ENCODE measurements at regions not wholly inside any gene's neighbourhood (a gene's known extent, or its start where the extent isn't known, plus 50 kb on each side); places are given as distances from the start of the nearest gene placed in this dataset.
"Not testable (repeated sequence)": the region's sequence is repeated elsewhere in the genome, so short reads cannot be mapped to it uniquely, and the experiment has no call there.

DNA sequence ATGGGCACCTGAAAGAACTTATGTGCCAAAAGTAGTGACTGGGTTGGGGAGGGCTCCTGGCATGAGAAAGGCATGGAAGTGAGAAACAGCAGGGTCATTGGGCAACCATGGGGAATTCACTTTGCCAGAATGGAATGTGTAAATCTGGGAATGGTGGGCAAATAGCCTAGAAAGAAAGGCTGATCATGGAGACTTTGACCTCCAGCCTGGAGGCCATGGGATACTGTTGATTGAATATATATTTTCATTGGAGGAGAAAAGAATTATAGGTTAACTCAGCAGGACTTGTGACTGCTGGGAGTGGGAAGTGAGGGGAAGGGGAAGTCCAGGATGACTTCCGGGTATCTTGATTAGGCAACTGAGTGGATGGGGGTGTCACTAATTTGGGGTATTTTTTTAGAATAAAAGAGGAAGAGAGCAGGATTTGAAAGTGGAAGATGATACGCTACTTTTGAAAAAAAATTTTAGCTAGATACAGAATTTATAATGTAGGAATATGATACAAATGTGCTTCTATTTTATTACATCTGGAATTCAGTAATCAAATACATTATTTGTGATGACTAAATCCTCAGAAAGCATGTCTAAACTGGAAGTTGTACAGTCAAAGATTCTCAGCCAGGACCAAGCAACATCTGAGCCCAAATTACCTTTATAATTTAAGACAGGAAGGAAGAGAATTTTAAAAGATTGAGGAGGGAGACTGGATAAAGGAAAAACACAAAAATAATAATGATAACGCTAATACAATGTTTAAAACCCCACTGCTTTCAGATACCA, 116.2 kb downstream of the GATA6 start:
- DNase-seq (ENCODE audit: low read depth in 2 of 2), result peak in 1 of 2 donors; percentile 73

DNA sequence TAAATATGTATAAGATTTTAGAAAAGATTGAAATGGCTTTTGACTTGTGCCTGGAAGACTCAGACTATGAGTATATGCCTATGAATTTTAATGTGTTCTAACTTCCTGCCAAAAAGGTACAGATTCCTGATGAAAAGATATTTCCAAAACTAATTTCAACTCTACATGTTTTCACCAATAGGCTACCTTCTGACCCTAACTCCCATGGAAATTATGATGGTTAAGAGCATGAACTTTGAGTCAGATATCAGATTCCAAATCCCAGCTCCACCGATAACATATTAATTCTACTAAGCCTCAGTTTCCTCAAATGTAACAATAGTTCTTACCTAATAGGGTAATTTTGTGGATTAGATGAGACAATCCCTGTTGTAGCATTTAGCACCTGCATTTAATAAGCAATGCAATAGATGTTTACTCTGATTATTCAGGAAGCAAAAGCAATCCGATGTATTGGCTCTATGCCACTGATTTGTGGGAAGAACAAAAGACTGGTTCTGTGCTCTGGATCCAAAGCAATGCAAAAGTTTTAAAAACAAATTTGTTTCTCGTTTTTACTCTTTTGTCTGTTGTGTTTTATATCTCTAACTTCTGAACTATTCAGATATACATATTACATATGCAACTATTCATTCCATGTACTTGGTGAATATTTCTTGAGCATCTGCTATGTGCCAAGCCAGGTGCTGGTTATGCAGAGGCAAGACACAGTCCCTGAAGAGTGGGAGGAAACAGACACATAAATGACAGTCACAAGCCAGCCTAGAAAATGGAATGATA, 115.4 kb downstream of the GATA6 start:
- peak; percentile 23 to 74 for DNase-seq (ENCODE audit: low read depth in 2 of 2)

DNA sequence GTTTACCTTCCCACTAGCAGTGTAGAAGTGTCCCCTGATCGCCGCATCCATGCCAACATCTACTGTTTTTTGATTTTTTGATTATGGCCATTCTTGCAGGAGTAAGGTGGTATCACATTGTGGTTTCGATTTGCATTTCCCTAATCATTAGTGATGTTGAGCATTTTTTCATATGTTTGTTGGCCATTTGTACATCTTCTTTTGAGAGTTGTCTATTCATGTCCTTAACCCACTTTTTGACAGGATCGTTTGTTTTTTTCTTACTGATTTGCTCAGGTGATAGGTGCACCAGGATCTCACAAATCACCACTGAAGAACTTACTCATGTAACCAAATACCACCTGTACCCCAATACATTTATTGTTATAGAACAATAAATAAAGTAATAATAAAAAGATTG, 114.5 kb downstream of the GATA6 start:
- not testable (repeated sequence) for DNase-seq (ENCODE audit: low read depth in 2 of 2)

DNA sequence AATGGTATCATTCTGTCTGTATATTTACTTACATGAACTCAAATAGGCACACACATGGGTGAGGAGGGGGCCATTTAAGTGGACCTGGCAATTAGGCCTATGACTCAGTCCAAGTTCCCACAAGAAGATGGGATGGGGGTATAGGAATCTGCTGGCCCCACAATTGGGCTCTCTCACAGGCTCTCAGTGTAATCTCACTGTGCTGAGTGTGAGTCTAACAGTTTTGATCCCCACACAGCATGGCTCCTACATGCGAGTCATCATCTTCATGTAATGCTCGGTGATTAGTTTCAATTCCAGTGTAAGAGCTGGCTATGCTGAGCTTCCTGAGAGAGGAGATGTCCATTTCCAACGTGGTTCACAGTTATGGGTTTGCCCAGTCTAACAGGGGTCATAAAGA, 114.0 kb downstream of the GATA6 start:
- DNase-seq (ENCODE audit: low read depth in 2 of 2), result peak in 1 of 2 donors; percentile 19

DNA sequence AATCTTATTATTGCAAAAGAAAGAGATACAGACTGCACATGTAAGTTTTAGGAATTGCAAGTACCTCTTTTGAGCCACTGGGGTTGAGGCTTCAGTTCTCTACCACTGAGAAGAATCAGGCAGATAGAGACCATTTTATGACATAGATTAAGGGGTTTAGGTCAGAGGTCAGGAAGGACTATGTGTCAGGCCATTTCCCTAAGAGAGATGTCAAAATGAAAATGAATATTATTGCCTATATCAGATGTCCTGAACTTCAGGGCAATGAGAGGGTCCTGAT, 113.7 kb downstream of the GATA6 start:
- DNase-seq (ENCODE audit: low read depth in 2 of 2), result peak in 1 of 2 donors; percentile 9

DNA sequence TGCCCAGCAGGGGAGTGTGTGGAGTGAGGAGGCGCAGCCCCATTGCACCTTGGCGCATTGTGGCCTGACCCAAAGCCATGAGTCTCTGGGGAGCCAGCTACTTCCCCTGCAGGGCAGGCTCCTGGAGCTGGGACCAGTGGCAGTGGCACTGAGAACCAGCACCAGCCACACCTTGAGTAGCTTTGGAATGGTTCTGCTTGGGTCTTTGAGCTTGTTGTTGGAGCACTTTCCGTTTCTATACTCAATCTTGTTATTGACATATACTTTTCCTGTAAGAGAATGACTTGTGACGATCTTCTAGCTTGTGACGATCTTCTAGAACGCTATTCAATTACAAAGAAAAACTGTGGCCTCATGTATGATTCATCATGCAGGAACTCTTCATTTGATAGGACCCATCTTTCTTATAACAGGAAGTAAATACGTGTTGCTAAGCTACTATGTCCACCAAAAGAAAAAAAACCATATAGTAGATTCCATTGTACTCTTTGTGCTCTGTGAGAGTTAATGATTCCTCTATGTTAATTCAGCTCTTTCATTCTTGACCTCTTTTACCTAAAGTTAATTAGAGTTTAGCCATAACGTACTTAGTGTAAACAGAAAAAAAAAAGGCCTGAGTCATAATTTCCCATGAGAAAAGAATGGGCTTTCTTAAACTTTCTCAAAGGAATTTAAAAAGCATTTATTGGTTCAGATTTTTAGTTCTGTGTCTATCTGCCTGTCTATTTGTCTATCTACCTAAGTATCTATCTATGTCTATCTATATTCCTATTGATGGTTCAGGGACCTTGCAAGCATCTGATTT, 113.1 kb downstream of the GATA6 start:
- peak; percentile 92 to 97 for DNase-seq (ENCODE audit: low read depth in 2 of 2)

DNA sequence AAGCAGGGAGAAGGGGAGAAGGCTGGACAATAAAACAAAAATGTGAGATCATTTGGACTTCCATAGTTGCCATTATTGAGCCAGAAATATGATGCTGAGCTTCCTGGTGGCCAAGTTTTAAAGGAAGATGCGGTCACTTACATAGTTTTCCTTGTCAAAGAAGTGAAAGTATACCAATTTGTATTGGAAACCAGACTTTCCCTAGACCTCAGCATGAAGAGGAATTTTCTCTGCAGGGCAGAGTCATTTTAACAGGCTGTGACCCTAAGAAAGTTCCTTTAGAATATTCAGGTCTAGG, 111.0 kb downstream of the GATA6 start:
- no peak for DNase-seq (ENCODE audit: low read depth in 2 of 2)

DNA sequence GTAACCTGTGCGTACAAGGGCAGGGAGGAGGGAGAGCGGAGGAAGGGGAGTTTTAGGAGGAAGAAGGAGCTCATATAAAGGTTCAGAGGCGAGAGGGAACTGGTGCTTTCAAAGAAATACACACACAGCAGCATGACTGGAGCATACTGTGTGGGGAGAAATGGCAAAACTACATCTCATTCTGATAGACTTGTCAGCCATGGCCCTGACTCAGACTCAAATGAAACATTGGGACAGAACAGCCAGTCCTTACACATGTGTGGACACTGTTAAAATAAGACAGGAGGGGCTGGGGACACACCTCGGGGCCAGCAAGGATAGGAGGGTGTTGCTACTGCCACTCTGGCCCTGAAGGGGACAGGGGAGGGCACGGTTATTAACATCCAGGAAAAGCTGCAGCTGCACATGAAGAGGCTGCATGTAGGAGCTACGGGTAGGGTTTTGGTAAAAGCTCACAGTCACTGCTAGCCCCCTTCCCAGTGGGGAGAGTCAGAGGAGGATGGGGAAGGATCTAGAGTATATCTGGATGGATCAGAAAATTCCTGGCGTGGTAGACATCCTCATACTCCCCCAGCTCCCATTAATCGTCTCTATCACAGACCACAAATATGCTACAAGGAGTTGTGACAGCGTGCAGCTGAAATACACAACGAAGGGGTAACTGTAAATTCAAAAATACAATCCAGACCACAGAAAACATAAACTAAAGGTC, 110.5 kb downstream of the GATA6 start:
- no peak for DNase-seq (ENCODE audit: low read depth in 2 of 2)

DNA sequence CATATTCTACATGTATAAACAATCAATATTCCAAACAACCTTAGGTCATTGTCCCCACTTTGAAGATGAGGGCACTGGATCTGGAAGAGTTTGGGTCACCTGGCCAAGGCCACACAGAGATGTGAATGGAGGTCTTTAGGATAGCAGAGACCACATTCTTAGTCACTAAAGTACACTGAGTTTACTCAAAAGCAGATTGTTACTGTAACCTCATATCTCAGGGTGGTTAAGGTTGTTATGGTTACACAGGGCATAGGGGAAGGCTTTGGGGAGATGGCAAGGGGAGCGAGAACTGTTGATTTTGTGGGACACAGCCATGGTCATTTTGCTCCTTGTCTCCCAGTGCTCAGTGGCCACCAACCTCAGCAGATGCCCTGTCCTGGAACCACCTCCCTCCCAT, 109.4 kb downstream of the GATA6 start:
- no peak for DNase-seq (ENCODE audit: low read depth in 2 of 2)

DNA sequence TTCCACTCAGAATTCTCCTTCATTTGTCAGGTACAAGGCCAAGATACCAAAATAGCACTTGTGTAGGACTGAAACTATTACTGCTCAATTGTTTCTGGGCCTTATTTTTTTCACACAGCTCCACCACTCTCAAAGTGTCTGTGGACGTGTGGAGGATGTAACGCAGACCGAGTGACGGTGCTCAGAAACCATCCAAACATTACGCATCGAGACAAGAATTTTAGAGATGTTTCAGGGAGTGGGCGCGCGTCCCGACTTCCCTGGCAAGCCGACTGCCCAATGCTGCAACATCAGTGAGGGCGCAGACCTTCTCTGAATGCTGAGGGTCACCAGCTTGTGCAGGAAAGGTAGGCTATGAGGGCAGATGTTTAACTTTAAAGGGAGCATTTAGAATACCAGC, 108.4 kb downstream of the GATA6 start:
- DNase-seq (ENCODE audit: low read depth in 2 of 2), result no peak

DNA sequence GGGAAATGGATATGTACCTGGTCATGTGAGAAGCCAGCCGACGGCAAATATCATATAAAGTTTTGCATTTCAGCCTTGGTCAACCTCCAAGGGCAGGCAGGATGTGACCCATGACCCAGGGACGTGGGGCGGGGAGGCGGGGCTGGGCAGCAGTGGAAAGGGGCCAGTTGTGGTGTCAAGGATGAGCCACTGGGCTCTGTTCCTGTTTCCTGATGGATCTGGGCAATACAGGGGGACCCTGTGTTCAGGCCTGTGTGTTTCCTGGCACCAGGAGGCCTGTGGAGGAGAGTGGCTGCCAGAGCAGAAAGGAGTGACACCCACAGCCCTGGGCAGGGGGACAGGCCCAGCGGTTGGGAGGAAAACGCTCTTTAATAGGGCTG, 106.9 kb downstream of the GATA6 start:
- DNase-seq (ENCODE audit: low read depth in 2 of 2), result peak in 1 of 2 donors; percentile 87

DNA sequence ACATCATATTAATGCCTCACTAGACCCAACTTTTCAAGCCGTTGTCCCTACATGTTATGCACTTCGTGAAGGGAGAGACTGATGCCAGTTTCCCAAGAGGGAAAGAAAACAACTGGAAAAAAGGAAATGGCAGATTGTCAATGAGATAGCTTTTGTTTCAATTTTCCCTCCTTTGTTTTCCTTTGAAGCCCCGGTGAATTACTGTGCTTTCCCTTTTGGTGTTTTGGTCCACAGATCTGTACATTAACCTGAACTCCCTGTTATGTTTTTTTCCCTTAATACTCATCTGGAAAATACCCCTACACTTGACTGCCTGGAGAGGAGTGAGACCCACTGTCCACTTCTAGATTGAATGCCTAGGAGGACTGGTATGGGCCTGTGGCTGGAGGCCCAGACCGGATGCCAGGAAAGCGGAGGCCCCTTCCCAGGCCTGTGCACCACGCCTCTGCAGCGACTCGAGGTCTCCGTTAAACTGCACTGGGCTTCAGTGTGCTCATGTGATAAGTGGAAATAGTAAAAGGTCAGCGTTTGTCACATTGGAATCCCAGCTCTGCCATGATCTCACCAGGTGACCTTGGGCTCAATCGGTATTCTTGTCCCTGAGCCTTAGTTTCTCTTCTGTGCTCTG, 106.4 kb downstream of the GATA6 start:
- DNase-seq (ENCODE audit: low read depth in 2 of 2), result peak; percentile 5 to 83

DNA sequence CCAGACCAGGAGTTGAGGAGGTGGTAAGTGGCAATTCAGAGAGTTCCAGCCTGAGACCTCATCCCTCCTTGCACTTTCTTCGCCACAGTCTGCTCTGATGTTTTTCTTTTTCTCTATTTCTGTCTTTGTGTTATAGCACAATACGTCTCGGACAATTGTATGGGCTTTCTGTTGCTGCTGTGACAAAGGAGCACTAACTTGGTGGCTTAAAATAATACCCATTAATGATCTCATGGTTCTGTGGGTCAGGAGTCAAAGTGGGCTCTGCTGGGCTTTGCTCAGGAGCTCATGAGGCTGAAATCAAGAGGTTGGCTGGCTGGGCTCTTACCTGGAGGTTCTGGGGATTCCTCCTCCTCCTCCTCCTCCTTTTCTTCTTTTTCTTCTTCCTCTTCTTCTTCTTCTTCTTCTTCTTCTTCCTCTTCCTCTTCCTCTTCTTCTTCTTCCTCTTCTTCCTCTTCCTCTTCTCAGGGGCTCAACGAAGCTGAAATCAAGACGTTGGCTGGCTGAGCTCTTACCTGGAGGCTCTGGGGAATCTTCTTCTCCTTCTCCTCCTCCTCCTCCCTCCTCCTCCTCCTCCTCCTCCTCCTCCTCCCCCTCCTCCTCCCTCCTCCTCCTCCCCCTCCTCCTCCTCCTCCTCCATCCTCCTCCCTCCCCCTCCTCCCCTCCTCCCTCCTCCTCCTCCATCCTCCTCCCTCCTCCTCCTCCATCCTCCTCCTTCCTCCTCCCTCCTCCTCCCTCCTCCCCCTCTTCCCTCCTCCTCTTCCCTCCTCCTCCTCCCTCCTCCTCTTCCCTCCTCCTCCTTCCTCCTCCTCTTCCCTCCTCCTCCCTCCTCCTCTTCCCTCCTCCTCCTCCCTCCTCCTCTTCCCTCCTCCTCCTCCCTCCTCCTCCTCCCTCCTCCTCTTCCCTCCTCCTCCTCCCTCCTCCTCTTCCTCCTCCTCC, 104.0 kb downstream of the GATA6 start:
- DNase-seq (ENCODE audit: low read depth in 2 of 2), result no peak

DNA sequence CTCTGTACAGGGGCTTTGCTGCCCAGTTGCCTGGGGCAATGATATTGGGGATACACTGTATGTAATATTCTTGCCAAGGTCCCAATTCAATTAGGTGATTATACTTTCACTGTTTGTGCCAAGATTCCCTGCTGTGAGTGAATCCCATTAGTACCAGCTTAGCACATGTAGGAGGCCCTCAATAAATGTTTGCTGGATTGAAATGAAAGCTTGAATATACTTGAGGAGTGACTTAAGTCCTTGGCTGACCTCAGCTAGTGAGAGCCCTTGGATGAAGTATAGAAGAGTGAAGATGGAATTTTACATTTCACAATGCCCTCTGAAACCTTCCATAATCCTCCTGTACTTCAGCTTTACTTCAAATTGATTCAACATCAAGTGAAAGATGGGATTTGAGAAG, 102.9 kb downstream of the GATA6 start:
- no peak for DNase-seq (ENCODE audit: low read depth in 2 of 2)

DNA sequence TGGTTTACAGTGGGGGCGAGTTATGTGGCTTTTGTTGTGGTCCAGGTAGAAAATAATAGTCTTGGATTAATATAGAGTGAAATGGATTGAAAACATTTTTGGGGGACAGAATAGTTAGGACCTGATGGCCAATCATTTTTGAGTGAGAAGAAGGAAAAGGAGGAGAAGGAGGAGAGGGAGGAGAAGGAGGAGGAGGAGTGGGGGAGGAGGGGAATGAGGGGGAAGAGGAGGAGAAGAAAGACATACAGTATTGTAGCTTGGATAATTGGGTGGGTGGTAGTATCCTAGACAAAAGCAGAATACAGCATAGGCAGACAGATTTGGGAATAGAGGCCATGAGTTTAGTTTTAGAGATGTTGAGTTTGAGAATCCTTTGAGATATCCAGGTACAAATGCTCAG, 101.6 kb downstream of the GATA6 start:
- DNase-seq (ENCODE audit: low read depth in 2 of 2), result no peak

DNA sequence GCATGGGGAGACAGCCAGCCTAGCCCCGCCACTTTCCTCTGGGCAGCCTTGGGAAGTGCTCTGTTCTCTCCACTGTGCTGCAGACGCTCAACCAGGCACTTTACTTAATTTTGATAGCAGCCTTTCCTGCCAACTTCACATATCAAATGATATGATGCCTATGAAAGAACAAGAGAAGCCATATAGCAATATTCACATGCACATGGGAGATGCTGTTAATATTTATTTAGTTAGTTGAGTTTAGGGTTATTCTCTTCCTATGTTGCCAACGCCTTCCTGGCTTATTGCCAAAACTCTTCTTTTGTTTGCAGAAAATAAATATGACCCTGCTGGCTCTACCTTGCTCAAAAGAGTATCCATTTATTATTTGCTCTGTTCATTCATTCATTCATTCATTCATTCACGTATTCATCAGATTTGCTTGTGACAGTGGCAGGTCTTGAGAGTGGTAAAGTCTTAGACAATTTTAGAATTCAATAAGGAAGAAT, 99.3 kb downstream of the GATA6 start:
- no peak for DNase-seq (ENCODE audit: low read depth in 2 of 2)

DNA sequence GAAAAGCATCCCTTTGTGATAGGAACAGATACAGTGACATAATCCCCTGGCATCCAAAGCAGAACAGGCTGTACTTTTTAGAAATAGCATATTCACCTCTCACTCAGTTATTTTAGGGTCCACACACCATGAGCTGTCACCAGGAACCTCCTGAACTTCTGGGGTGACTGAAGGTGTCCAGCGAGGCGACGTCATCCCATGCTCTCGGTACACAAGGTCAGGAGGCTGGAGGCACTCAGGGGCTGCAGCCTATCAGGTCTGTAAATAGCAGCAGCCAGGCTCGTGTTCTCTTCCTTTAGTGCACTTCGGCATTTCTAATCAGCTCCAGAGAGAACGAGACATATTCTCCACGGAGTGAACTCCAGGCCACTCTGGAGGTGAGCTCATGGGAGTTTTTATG, 98.3 kb downstream of the GATA6 start:
- no peak for DNase-seq (ENCODE audit: low read depth in 2 of 2)

DNA sequence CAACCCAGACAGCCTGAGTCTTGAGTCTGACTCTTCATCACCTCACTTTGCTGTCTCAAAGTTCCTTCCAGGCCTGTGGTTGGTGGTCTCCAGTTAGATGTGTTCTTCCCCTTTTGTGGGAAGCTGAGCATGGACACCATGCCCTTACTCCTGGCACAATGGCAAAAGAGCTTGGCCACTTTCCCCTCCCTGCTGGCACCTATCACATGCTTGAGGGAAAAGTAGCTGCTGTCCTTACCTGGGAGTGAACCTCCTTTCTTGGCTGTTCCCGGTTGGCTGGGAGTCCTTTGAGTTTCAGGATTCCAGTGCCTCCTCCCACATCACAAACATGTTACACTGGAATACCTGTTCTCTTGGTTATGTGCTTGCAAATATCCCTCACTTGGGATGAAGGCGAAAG, 97.8 kb downstream of the GATA6 start:
- DNase-seq (ENCODE audit: low read depth in 2 of 2), result no peak

DNA sequence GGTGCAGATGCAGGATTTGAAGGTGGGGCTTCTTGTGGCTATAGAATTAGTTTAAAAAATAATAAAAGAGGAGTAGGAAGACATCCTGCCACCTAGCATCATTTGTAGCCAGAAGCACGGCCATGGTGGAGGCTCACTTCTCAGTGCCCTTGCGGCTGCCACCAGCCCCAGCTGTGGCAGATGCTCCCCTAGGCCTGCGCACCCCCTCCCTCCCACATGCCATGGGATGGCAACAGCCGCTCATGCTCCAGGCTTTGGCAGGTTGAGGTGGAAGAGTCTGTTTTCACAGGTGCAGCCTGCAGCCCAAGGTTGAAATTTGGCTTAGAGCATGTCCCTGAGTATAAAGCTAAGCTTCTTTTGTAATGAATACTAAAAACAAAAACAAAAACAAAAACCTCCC, 96.4 kb downstream of the GATA6 start:
- no peak for DNase-seq (ENCODE audit: low read depth in 2 of 2)

DNA sequence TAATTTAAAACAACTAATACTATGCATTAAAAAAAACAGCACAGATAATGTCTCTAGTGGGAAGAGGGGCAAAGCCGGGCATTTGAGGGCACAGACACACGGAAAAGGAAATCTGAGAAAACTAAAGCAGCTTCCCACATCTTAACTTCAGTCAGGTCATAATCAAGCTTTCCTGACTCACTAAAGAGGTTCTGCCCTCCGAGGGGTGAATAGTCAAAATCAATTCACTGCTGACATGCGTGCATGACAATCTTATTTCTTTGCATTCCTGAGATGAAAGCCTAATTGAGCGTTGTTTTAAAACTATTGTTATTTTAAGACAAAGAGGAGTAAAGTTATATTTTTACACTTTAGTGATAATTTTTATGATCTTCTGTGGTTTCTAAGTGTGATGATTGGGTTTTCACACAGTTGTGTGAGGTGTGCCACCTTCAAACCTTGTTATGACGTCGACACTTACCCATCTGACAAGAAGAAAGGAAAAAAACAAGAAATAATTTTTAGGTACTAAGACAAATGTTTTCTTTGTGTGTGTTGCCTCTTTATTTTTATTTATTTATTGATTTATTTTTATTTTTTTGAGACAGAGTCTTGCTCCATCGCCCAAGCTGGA, 90.9 kb downstream of the GATA6 start:
- no peak for DNase-seq (ENCODE audit: low read depth in 2 of 2)
